ENCODE measurements at regions not wholly inside any gene's neighbourhood (a gene's known extent, or its start where the extent isn't known, plus 50 kb on each side); places are given as distances from the start of the nearest gene placed in this dataset.
"Not testable (repeated sequence)": the region's sequence is repeated elsewhere in the genome, so short reads cannot be mapped to it uniquely, and the experiment has no call there.

GRCh38 chr2:223300326-223300725 lies 248.3 kb downstream of the KCNE4 start:
- no peak for FAIRE-seq

GRCh38 chr2:223306371-223306770 lies 254.4 kb downstream of the KCNE4 start:
- no peak for FAIRE-seq

GRCh38 chr2:223311889-223312680 lies 260.1 kb downstream of the KCNE4 start:
- no peak for FAIRE-seq

- no peak for FAIRE-seq
These were observed 261.1 kb downstream of the KCNE4 start for GRCh38 chr2:223313101-223313500.

GRCh38 chr2:223314811-223315210 lies 262.8 kb downstream of the KCNE4 start:
- FAIRE-seq: no peak

- no peak for FAIRE-seq
These were observed 263.8 kb downstream of the KCNE4 start for GRCh38 chr2:223315813-223316212.

GRCh38 chr2:223316342-223316741 lies 264.4 kb downstream of the KCNE4 start:
- no peak for FAIRE-seq

- no peak for FAIRE-seq
These were observed 267.6 kb downstream of the KCNE4 start for GRCh38 chr2:223319601-223320000.

GRCh38 chr2:223324402-223324801 lies 272.4 kb downstream of the KCNE4 start:
- FAIRE-seq: no peak

- no peak for FAIRE-seq
These were observed 273.6 kb downstream of the SCG2 start for GRCh38 chr2:223328578-223328977.

GRCh38 chr2:223330747-223331146 lies 271.4 kb downstream of the SCG2 start:
- FAIRE-seq: not testable (repeated sequence)

- no peak for FAIRE-seq
These were observed 264.1 kb downstream of the SCG2 start for GRCh38 chr2:223338016-223338415.

GRCh38 chr2:223357076-223357475 lies 245.1 kb downstream of the SCG2 start:
- no peak for FAIRE-seq

- FAIRE-seq: no peak
These were observed 239.1 kb downstream of the SCG2 start for GRCh38 chr2:223363085-223363484.

GRCh38 chr2:223365158-223365679 lies 236.9 kb downstream of the SCG2 start:
- no peak for FAIRE-seq

GRCh38 chr2:223366566-223366965 lies 235.6 kb downstream of the SCG2 start:
- no peak for FAIRE-seq

GRCh38 chr2:223368481-223368880 lies 233.7 kb downstream of the SCG2 start:
- FAIRE-seq: no peak

GRCh38 chr2:223369889-223370288 lies 232.3 kb downstream of the SCG2 start:
- FAIRE-seq: no peak

GRCh38 chr2:223383315-223383714 lies 218.8 kb downstream of the SCG2 start:
- no peak for FAIRE-seq

- no peak for FAIRE-seq
These were observed 216.0 kb downstream of the SCG2 start for GRCh38 chr2:223386189-223386588.

- FAIRE-seq: no peak
These were observed 215.2 kb downstream of the SCG2 start for GRCh38 chr2:223386984-223387383.

GRCh38 chr2:223389624-223390023 lies 212.5 kb downstream of the SCG2 start:
- no peak for FAIRE-seq

GRCh38 chr2:223396993-223397392 lies 205.2 kb downstream of the SCG2 start:
- FAIRE-seq: no peak

GRCh38 chr2:223399357-223399957 lies 202.7 kb downstream of the SCG2 start:
- FAIRE-seq: no peak

All from G401.6 (cell line).